ENCODE measurements at regions not wholly inside any gene's neighbourhood (a gene's known extent, or its start where the extent isn't known, plus 50 kb on each side); places are given as distances from the start of the nearest gene placed in this dataset.

DNA sequence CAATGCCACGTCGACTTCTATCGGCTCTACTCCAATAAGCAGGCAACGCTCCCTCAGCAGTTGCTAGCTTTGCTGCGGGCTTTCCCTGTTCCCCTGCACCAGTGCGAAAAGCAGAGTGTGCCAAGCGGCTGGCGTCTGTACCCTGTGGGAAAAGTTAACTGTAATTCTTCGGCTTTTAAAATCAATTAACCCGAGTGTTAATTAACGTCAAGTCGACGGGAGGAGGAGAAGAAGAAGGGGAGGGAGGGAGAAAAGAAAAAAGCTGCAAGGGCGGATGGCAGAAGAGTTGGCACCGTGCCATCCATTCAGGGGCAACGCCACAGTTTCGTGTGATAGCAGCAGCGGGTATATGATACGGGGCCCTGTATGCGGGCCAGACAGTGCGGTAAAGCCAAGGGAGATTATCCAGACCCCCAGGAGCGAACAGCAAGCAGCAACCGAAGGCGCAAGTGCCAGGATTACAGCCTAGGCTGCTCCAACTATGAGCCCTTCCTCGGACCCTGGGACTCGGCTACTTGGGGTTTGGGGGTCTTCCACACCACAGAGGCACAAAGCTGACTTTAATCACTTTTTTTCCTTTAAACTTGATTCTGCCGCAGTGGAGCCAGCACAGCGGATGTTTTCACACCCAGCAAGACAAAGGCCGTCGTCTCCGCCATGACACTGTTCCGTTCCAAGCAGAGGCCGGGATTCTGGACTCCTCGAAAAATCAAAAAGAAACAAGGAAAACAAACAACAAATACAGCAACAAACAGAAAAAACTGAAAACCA lies 253.8 kb upstream of the PMFBP1 start:
- 94% methylated on average over 34 of the region's 34 CpGs for WGBS (ENCODE audit: insufficient coverage)
- H3K27me3 ChIP-seq (ENCODE audit: control insufficient read depth, insufficient read depth, low read length): no peaks in the 10 kb centered on the region
- H3K36me3 ChIP-seq (ENCODE audit: control insufficient read depth, insufficient read depth, low read length): no peaks in the 10 kb centered on the region
- peaks cover 0 to 3% of the 10 kb centered on the region in 2 donors for H3K27me3 Mint-ChIP-seq (ENCODE audit: low read depth in 2 of 2)
- peaks cover 5 to 10% of the 10 kb centered on the region in 2 donors for H3K9me3 Mint-ChIP-seq
- no peak for DNase-seq
- H3K9me3 ChIP-seq (ENCODE audit: control insufficient read depth, insufficient read depth, low read length): peaks cover 1% of the 10 kb centered on the region
- no peak for TF ChIP-seq CTCF (IDR thresholded peaks at IDR 0.05)
- H3K36me3 Mint-ChIP-seq: peaks cover 32% of the 10 kb centered on the region
- no peak overlapping the region for H3K27ac Mint-ChIP-seq
- no peak overlapping the region for H3K27ac ChIP-seq (ENCODE audit: low read length)
- H3K4me1 Mint-ChIP-seq: no peaks in the 10 kb centered on the region
- H3K4me3 Mint-ChIP-seq: no peak overlapping the region
- ATAC-seq: no peak
- H3K4me3 ChIP-seq (ENCODE audit: low read length): no peak overlapping the region
- intact Hi-C loops (cut with micrococcal nuclease): no loop called here
- H3K4me1 ChIP-seq (ENCODE audit: control insufficient read depth, insufficient read depth, low read length): no peaks in the 10 kb centered on the region

DNA sequence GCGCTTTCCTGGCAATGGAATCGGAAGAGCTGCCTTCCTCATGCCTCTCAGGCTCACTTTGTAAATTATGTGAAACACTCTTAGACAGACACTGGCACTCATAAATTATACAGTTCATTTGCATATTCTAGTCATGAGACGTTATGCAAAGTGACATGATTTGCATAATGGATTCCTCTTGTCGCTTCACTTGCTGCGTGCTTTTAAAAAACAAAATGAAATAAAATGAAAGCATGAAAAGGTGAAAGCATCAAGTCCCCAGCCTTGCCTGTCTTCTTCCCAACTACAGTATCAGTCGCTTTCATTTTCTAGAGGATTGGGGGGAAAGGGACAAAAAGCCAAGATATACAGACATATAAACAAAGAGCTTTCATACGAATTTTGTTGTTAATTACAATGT lies 252.8 kb upstream of the PMFBP1 start:
- DNase-seq (no peak), ATAC-seq (no peak)
- Mint-ChIP-seq H3K4me1 (no peaks in the 10 kb centered on the region), H3K27me3 (ENCODE audit: low read depth in 2 of 2) (peaks cover 0 to 3% of the 10 kb centered on the region in 2 donors), H3K27ac (no peak overlapping the region), H3K36me3 (peaks cover 32% of the 10 kb centered on the region), H3K9me3 (peaks cover 5 to 10% of the 10 kb centered on the region in 2 donors), H3K4me3 (no peak overlapping the region)
- Histone ChIP-seq H3K9me3 (ENCODE audit: control insufficient read depth, insufficient read depth, low read length) (peaks cover 3% of the 10 kb centered on the region), H3K36me3 (ENCODE audit: control insufficient read depth, insufficient read depth, low read length) (no peaks in the 10 kb centered on the region), H3K4me1 (ENCODE audit: control insufficient read depth, insufficient read depth, low read length) (no peaks in the 10 kb centered on the region), H3K27me3 (ENCODE audit: control insufficient read depth, insufficient read depth, low read length) (no peaks in the 10 kb centered on the region), H3K4me3 (ENCODE audit: low read length) (no peak overlapping the region), H3K27ac (ENCODE audit: low read length) (no peak overlapping the region)
- TF ChIP-seq CTCF (IDR thresholded peaks at IDR 0.05): no peak
- intact Hi-C loops (cut with micrococcal nuclease): no loop called here
- 94% methylated on average over 5 of the region's 7 CpGs for WGBS (ENCODE audit: insufficient coverage)

DNA sequence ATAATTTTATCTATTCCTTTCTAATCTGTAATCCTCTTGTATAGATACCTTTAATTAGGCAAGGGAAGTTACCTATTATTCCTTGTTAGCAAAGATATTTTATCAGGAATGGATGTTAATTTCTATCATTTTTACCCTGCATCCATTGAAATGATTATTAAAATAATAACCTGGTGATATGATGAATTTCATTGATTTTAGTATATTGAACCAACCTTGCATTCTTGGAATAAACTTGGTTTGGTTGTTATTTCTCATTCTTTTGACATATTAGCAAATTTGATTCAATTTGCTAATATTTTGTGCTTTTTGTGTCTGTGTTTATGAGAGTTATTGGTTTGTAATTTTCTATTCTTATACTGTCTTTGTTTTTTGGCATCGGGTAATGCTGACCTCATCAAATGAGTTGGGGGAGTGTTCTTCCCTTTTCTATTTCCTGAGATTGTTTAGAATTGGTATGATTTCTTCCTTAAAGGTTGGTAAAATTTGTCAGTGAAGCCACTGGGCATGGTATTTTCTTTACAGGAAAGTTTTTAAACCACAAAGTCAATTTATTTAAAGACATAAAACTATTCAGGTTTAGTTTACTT lies 250.4 kb upstream of the PMFBP1 start:
- H3K27ac Mint-ChIP-seq: no peak overlapping the region
- H3K4me3 Mint-ChIP-seq: no peak overlapping the region
- intact Hi-C loops (cut with micrococcal nuclease): no loop called here
- peaks cover 5 to 10% of the 10 kb centered on the region in 2 donors for H3K9me3 Mint-ChIP-seq
- H3K4me1 Mint-ChIP-seq: no peaks in the 10 kb centered on the region
- H3K4me1 ChIP-seq (ENCODE audit: control insufficient read depth, insufficient read depth, low read length): no peaks in the 10 kb centered on the region
- no peak overlapping the region for H3K27ac ChIP-seq (ENCODE audit: low read length)
- no peaks in the 10 kb centered on the region for H3K27me3 ChIP-seq (ENCODE audit: control insufficient read depth, insufficient read depth, low read length)
- H3K36me3 ChIP-seq (ENCODE audit: control insufficient read depth, insufficient read depth, low read length): no peaks in the 10 kb centered on the region
- no peak for DNase-seq
- H3K27me3 Mint-ChIP-seq (ENCODE audit: low read depth in 2 of 2): peaks cover 0 to 3% of the 10 kb centered on the region in 2 donors
- H3K9me3 ChIP-seq (ENCODE audit: control insufficient read depth, insufficient read depth, low read length): peaks cover 3% of the 10 kb centered on the region
- no peak overlapping the region for H3K4me3 ChIP-seq (ENCODE audit: low read length)
- TF ChIP-seq CTCF (IDR thresholded peaks at IDR 0.05): no peak
- 100% methylated on average over 1 of the region's 1 CpG for WGBS (ENCODE audit: insufficient coverage)
- peaks cover 32% of the 10 kb centered on the region for H3K36me3 Mint-ChIP-seq
- no peak for ATAC-seq
